NCI-H2171 treated with DMSO at 0.1 percent for 48 hours (cell line): ENCODE measurements at regions not wholly inside any gene's neighbourhood (a gene's known extent, or its start where the extent isn't known, plus 50 kb on each side); places are given as distances from the start of the nearest gene placed in this dataset.
A peak's percentile ranks its signal among the peaks of the same experiment; 100 is the strongest.
"Not testable (repeated sequence)": the region's sequence is repeated elsewhere in the genome, so short reads cannot be mapped to it uniquely, and the experiment has no call there.

Source experiments
- DNase-seq: peaks from one replicate; lab custom pipeline; 2025; lab: John Stamatoyannopoulos, UW

- DNase-seq = no peak
Measured at GRCh38 chr20:52008874-52009273, 182.7 kb downstream of the ZFP64 start.

- peak; percentile 52 for DNase-seq
Measured at GRCh38 chr20:52004715-52005114, 186.9 kb downstream of the ZFP64 start.

GRCh38 chr20:52004018-52004417, 187.6 kb downstream of the ZFP64 start:
- peak; percentile 93 for DNase-seq

GRCh38 chr20:52003415-52003814, 188.2 kb downstream of the ZFP64 start:
- DNase-seq = peak; percentile 83

- peak; percentile 42 for DNase-seq
Measured at GRCh38 chr20:52001999-52002666, 189.4 kb downstream of the ZFP64 start.

GRCh38 chr20:51997281-51997936, 194.2 kb downstream of the ZFP64 start:
- not testable (repeated sequence) for DNase-seq

- no peak for DNase-seq
Measured at GRCh38 chr20:51995551-51995951, 193.2 kb upstream of the SALL4 start.

- DNase-seq = peak; percentile 41
Measured at GRCh38 chr20:51994751-51995417, 192.6 kb upstream of the SALL4 start.

- no peak for DNase-seq
Measured at GRCh38 chr20:51987812-51988211, 185.5 kb upstream of the SALL4 start.

GRCh38 chr20:51985013-51985415, 182.7 kb upstream of the SALL4 start:
- DNase-seq = peak; percentile 19

- no peak for DNase-seq
Measured at GRCh38 chr20:51980277-51980676, 178.0 kb upstream of the SALL4 start.

GRCh38 chr20:51979226-51979625, 176.9 kb upstream of the SALL4 start:
- no peak for DNase-seq

- peak; percentile 83 for DNase-seq
Measured at GRCh38 chr20:51978070-51978501, 175.8 kb upstream of the SALL4 start.

- DNase-seq = peak; percentile 20
Measured at GRCh38 chr20:51972056-51972455, 169.7 kb upstream of the SALL4 start.

- DNase-seq = no peak
Measured at GRCh38 chr20:51970858-51971257, 168.5 kb upstream of the SALL4 start.

- no peak for DNase-seq
Measured at GRCh38 chr20:51969191-51969590, 166.9 kb upstream of the SALL4 start.

- peak; percentile 53 for DNase-seq
Measured at GRCh38 chr20:51968151-51968550, 165.8 kb upstream of the SALL4 start.

- DNase-seq = no peak
Measured at GRCh38 chr20:51966296-51966971, 164.1 kb upstream of the SALL4 start.

GRCh38 chr20:51961964-51962761, 159.8 kb upstream of the SALL4 start:
- peak; percentile 47 for DNase-seq

- DNase-seq = no peak
Measured at GRCh38 chr20:51960047-51960675, 157.8 kb upstream of the SALL4 start.

- peak; percentile 54 for DNase-seq
Measured at GRCh38 chr20:51959066-51959542, 156.8 kb upstream of the SALL4 start.
